Astrocyte (in vitro differentiated cells and primary cell): ENCODE measurements at regions not wholly inside any gene's neighbourhood (a gene's known extent, or its start where the extent isn't known, plus 50 kb on each side); places are given as distances from the start of the nearest gene placed in this dataset.

Experiments
- DNase-seq: peaks from one replicate; pipeline ENCODE4 v3.0.0-alpha.2; 2010; ENCODE audit warnings: low read depth
- FAIRE-seq: peaks from 2 replicates; lab custom pipeline; 2011; peaks lifted over from hg19 to GRCh38; lab: Jason Lieb, UNC
- H2AFZ ChIP-seq: 2 replicates; pipeline ENCODE4 v1.6.0; 2012; ENCODE audit warnings: low read depth, low read length, inconsistent platforms
- H3K27ac ChIP-seq: 2 replicates; pipeline ENCODE4 v1.5.1; 2011; ENCODE audit warnings: low read depth, low read length, inconsistent platforms
- H3K27me3 ChIP-seq: 2 replicates; pipeline ENCODE4 v1.6.0; 2011; ENCODE audit warnings: low read length, inconsistent platforms; ENCODE audit not compliant: insufficient read depth
- H3K36me3 ChIP-seq: 2 replicates; pipeline ENCODE4 v1.5.1; 2011; ENCODE audit warnings: low read length, inconsistent platforms; ENCODE audit not compliant: insufficient read depth
- H3K4me1 ChIP-seq: 2 replicates; pipeline ENCODE4 v1.5.1; 2011; ENCODE audit warnings: low read length, inconsistent platforms; ENCODE audit not compliant: insufficient read depth
- H3K4me2 ChIP-seq: 2 replicates; pipeline ENCODE4 v1.6.0; 2012; ENCODE audit warnings: low read length, inconsistent platforms
- H3K4me3 ChIP-seq: 2 replicates; pipeline ENCODE4 v1.5.1; 2011; ENCODE audit warnings: low read depth, mild to moderate bottlenecking, low read length, inconsistent platforms; ENCODE audit not compliant: insufficient read depth
- H3K79me2 ChIP-seq: 2 replicates; pipeline ENCODE4 v1.6.0; 2012; ENCODE audit warnings: mild to moderate bottlenecking, low read length, inconsistent platforms; ENCODE audit not compliant: insufficient read depth
- H3K9ac ChIP-seq: 2 replicates; pipeline ENCODE4 v1.6.0; 2012; ENCODE audit warnings: mild to moderate bottlenecking, low read length, inconsistent platforms
- H3K9me3 ChIP-seq: 2 replicates; pipeline ENCODE4 v1.5.1; 2012; ENCODE audit warnings: low read depth, mild to moderate bottlenecking, low read length, inconsistent platforms; ENCODE audit not compliant: insufficient read depth
- H4K20me1 ChIP-seq: 2 replicates; pipeline ENCODE4 v1.6.0; 2012; ENCODE audit warnings: low read length, inconsistent platforms; ENCODE audit not compliant: insufficient read depth
- H3K27ac Mint-ChIP-seq: one replicate; pipeline ENCODE4 v1.8.0; 2021; ENCODE audit warnings: mild to moderate bottlenecking, mixed read lengths; ENCODE audit not compliant: unreplicated experiment
- H3K27me3 Mint-ChIP-seq: one replicate; pipeline ENCODE4 v1.8.0; 2021; ENCODE audit warnings: low read depth, mixed read lengths; ENCODE audit not compliant: unreplicated experiment
- H3K36me3 Mint-ChIP-seq: one replicate; pipeline ENCODE4 v1.8.0; 2021; ENCODE audit warnings: low read depth, mixed read lengths; ENCODE audit not compliant: unreplicated experiment
- H3K4me1 Mint-ChIP-seq: one replicate; pipeline ENCODE4 v1.8.0; 2021; ENCODE audit warnings: low read depth, mixed read lengths; ENCODE audit not compliant: unreplicated experiment
- H3K4me3 Mint-ChIP-seq: one replicate; pipeline ENCODE4 v1.8.0; 2021; ENCODE audit warnings: mild to moderate bottlenecking, moderate library complexity, mixed read lengths; ENCODE audit not compliant: unreplicated experiment
- H3K9me3 Mint-ChIP-seq: one replicate; pipeline ENCODE4 v1.8.0; 2021; ENCODE audit warnings: mild to moderate bottlenecking, mixed read lengths; ENCODE audit not compliant: unreplicated experiment
- CTCF ChIP-seq: IDR thresholded peaks from 2 replicates; pipeline ENCODE4 v1.5.1; 2011; ENCODE audit warnings: low read depth, mild to moderate bottlenecking, inconsistent platforms, low read length, moderate library complexity; ENCODE audit not compliant: insufficient read depth
- EZH2 ChIP-seq: IDR thresholded peaks from 2 replicates; pipeline ENCODE4 v1.6.1; 2012; ENCODE audit warnings: mild to moderate bottlenecking, low read length, inconsistent platforms; ENCODE audit not compliant: insufficient read depth

GRCh38 chr2:78145997-78146722 is 624.0 kb upstream of the LRRTM4 start:
- Histone ChIP-seq H3K79me2 (no peaks in the 10 kb centered on the region), H3K27ac (no peak overlapping the region), H3K4me2 (no peak overlapping the region), H4K20me1 (no peaks in the 10 kb centered on the region), H3K9ac (no peak overlapping the region), H3K36me3 (no peaks in the 10 kb centered on the region), H2AFZ (no peak overlapping the region), H3K27me3 (no peaks in the 10 kb centered on the region), H3K9me3 (no peaks in the 10 kb centered on the region), H3K4me3 (no peak overlapping the region), H3K4me1 (no peaks in the 10 kb centered on the region)
- no peak overlapping the region for H3K4me3 Mint-ChIP-seq
- H3K36me3 Mint-ChIP-seq = no peaks in the 10 kb centered on the region
- no peak for FAIRE-seq
- H3K9me3 Mint-ChIP-seq = no peaks in the 10 kb centered on the region
- DNase-seq = no peak
- no peaks in the 10 kb centered on the region for H3K4me1 Mint-ChIP-seq
- no peak overlapping the region for H3K27ac Mint-ChIP-seq
- TF ChIP-seq CTCF = no peak
- no peak for TF ChIP-seq EZH2
- no peaks in the 10 kb centered on the region for H3K27me3 Mint-ChIP-seq

- H3K36me3 Mint-ChIP-seq = no peaks in the 10 kb centered on the region
- Histone ChIP-seq H4K20me1 (no peaks in the 10 kb centered on the region), H3K9me3 (no peaks in the 10 kb centered on the region), H3K27me3 (no peaks in the 10 kb centered on the region), H2AFZ (no peak overlapping the region), H3K36me3 (no peaks in the 10 kb centered on the region), H3K27ac (no peak overlapping the region), H3K79me2 (no peaks in the 10 kb centered on the region), H3K9ac (no peak overlapping the region), H3K4me1 (no peaks in the 10 kb centered on the region), H3K4me3 (no peak overlapping the region), H3K4me2 (no peak overlapping the region)
- H3K4me1 Mint-ChIP-seq = no peaks in the 10 kb centered on the region
- no peak overlapping the region for H3K27ac Mint-ChIP-seq
- TF ChIP-seq EZH2 (no peak), CTCF (no peak)
- no peak for FAIRE-seq
- no peaks in the 10 kb centered on the region for H3K9me3 Mint-ChIP-seq
- H3K27me3 Mint-ChIP-seq = no peaks in the 10 kb centered on the region
- DNase-seq = no peak
- H3K4me3 Mint-ChIP-seq = no peak overlapping the region
These were observed 625.3 kb upstream of the LRRTM4 start for GRCh38 chr2:78147466-78147865.

- Mint-ChIP-seq H3K27me3 (no peaks in the 10 kb centered on the region), H3K27ac (no peak overlapping the region), H3K4me1 (no peaks in the 10 kb centered on the region), H3K9me3 (no peaks in the 10 kb centered on the region), H3K36me3 (no peaks in the 10 kb centered on the region), H3K4me3 (no peak overlapping the region)
- H3K27ac ChIP-seq = no peak overlapping the region
- H3K4me3 ChIP-seq = no peak overlapping the region
- no peak overlapping the region for H3K4me2 ChIP-seq
- DNase-seq (no peak), FAIRE-seq (no peak)
- no peaks in the 10 kb centered on the region for H3K79me2 ChIP-seq
- H3K36me3 ChIP-seq = no peaks in the 10 kb centered on the region
- H3K27me3 ChIP-seq = no peaks in the 10 kb centered on the region
- H4K20me1 ChIP-seq = no peaks in the 10 kb centered on the region
- no peak overlapping the region for H2AFZ ChIP-seq
- H3K9ac ChIP-seq = no peak overlapping the region
- TF ChIP-seq CTCF (no peak), EZH2 (no peak)
- no peaks in the 10 kb centered on the region for H3K4me1 ChIP-seq
- peaks cover 8% of the 10 kb centered on the region for H3K9me3 ChIP-seq
These were observed 632.4 kb upstream of the LRRTM4 start for GRCh38 chr2:78154586-78154985.
